ENCODE measurements at regions not wholly inside any gene's neighbourhood (a gene's known extent, or its start where the extent isn't known, plus 50 kb on each side); places are given as distances from the start of the nearest gene placed in this dataset.

DNA sequence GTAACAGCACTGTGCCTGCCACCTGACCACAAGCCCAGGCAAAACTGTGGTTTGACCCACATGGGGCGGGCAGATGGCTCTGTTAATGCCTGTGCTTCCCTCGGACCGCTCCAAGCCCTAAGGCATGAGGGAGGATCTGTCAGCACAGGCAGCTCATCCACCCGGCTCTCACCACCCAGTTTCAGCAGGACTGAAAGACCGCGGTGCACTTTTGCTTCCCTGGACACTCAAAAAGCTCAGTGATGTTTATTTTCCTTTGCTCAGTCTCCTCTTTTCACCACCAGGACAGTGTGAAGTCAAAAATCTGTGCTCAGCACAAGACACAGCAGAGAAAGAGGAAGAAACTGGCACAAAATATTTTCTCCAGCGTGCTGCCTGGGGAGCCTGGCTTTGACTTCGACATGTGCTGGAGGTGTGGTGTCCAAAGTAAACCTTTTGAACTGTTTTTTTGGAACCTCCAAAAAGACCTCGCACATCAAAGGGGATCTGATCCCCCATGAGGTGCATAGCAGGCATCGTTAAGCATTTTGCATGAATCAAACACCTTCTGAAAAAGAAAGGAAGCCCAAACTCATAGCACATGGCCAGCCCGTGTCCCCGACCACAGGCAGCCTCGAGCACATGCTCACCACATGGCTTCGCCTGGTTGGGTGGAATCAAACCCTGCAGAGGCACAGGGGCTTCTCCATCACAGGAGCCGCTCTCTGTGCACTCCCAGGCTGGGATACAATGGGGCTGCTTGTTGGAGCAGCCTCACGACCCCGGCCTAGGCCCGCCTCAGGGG lies 441.7 kb upstream of the JARID2 start:
- DNase-seq, result no peak

DNA sequence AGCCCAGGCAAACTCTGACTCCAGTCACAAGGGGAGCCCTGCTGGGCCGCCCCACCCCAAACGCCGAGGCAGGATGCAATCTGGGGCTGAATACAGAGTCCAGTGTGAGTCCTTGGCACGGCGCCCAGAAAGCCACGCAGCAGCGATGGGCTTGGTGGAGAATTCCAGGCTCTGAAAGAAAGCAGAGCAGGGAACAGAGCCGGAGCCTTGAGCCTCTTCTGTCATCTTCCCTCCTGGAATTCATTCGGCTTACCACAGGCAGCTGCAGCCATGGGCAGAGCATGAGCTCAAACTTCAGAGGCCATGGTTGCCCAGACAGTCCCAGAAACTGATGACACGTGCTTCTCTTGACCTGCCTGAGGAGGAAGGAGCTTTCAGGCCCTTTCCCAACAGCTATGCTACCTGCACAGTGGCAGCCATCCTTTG lies 441.1 kb upstream of the JARID2 start:
- DNase-seq, result peak; percentile 89

GRCh38 chr6:14806101-14806500 lies 439.8 kb upstream of the JARID2 start:
- DNase-seq, result no peak

DNA sequence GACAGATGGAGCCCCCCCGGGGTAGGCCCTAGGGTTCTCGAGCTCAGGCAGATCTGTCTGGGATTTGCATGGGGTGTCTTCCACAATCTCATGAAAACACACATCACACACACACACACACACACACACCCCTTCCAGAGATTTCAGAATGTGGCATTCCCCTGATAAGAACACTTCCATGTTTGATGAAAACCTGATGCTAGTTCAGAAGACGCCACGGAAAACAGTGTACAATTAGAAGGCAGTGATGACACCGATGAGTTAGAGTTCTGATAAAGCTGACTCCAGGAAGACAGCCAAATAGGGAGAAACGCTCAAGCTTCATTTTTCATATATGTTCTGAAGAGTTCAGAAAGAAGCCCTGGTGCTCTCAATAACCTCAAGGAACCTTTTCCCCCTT lies 438.7 kb upstream of the JARID2 start:
- DNase-seq, result no peak

- DNase-seq, result no peak
These were observed 437.9 kb upstream of the JARID2 start for GRCh38 chr6:14807971-14808370.

DNA sequence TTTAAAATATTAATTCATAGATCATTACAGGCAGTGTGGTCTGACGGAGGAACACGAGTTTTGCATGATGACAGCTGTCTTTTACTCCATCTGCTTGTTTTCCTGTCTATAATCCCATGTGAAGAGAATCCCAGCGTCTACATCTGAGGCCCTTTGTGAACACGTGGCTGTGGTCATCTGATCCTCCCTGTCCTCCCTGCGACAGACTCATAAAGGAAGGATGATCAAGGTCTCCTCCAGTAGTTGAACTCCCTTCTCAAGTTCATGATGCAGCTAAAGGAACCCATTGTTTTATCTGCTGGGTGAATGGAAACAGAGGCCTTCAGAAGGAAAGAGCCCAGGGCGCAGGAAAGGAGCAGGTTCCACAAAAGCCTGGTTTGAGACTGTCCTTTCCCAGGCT lies 435.8 kb upstream of the JARID2 start:
- no peak for DNase-seq

GRCh38 chr6:14811775-14812428 lies 434.0 kb upstream of the JARID2 start:
- DNase-seq, result no peak

GRCh38 chr6:14814016-14814415 lies 431.9 kb upstream of the JARID2 start:
- DNase-seq, result no peak

DNA sequence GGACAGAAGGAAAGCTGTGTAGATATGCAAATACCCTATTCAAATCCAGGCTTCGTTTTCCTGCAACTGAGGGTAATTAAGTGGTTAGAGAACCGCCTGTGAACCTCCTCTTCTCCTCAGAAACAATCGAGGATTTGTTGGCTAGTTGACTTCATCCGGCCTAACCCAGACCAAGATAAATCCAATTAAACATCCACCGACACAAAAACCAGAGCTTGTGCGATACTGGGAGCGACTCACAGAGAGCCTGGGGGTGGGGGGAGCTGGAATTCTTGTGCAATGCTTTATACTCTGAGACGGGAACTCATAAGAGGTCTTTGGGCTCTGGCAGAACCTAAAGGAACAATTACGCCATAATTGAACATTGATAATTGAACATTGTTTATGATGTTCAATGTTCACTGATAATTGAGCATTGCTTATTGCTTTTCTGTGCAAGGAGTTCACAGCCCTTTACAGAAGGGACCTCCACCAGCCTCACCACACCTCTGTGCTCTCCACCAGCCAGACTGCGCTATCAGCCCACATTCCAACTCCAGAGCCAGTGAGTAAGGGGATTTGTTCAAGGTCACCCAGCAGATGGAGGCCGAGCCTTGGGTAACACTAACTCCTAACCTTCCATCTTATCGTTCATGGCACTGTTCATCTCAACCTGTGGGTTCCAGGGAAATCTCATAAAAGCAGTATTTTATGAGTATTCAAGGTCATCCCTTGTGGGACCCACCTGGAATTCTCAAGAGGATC lies 429.6 kb upstream of the JARID2 start:
- no peak for DNase-seq

DNA sequence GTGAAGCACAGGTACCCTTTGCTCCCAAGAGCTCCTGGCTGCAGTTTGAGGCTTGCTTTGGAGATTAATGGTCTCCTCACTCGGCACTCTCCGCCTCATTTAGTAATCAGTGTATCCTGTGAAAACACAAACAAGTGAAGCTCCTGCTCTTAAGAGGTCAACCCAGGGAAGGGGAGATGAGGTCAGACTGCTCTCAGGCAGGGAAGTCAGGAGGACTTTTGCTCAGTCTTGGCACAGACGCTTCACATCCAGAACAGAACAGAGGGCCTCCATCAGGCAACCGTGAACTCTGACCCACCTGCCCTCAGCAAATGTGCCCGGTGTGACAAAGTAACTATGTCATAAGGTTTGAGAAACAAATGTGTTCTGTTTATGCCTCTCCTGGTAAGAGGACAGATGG lies 428.8 kb upstream of the JARID2 start:
- no peak for DNase-seq

- DNase-seq, result peak; percentile 18
These were observed 427.4 kb upstream of the JARID2 start for GRCh38 chr6:14818422-14818884.

GRCh38 chr6:14819001-14819400 lies 426.9 kb upstream of the JARID2 start:
- DNase-seq, result no peak

- peak; percentile 71 for DNase-seq
These were observed 425.9 kb upstream of the JARID2 start for GRCh38 chr6:14819840-14820420.

DNA sequence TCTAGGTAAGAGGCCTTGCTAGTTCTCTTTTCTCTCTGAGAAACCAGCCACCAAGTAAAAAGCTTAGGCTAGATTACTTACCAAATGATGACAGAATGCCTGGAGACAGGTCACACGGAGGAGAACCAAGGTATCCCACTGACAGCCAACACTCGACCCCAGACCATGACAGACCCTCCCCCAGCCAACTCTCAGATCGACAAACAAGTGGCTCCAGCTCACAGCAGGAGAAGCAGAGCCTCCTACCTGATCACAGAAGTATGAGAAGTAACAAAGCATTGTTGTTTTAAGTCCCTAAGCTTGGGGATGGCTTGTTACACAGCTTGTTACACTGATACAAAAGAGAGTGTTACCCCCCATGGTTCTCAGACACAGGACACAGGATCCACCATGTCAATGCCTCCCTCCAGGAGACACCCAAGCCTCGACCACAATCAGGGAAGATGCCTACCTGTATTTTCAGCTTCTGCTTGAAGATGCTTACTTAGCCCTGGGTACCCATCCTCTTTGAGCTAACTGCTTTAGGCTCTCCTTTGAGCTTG lies 423.8 kb upstream of the JARID2 start:
- no peak for DNase-seq

- DNase-seq, result peak; percentile 29
These were observed 423.2 kb upstream of the JARID2 start for GRCh38 chr6:14822679-14823078.

DNA sequence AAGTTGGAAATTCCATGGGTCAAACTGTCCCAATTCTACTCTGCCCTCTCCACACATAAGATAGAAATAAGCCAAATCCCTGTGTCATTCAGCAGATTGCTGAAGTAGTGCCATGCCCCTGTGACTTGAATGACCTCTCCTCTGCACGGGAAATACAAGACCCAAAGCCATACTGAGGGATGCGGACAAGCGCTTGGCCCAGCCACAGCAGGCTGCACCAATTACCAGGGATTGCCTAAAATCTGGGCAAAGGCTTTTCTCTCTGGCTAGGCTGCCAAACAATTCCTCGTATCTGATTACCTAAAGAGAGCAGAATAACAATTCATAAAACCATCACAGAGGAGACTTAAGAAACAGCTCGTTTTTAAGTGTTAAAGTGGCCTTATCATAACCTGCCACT lies 421.8 kb upstream of the JARID2 start:
- DNase-seq, result no peak

DNA sequence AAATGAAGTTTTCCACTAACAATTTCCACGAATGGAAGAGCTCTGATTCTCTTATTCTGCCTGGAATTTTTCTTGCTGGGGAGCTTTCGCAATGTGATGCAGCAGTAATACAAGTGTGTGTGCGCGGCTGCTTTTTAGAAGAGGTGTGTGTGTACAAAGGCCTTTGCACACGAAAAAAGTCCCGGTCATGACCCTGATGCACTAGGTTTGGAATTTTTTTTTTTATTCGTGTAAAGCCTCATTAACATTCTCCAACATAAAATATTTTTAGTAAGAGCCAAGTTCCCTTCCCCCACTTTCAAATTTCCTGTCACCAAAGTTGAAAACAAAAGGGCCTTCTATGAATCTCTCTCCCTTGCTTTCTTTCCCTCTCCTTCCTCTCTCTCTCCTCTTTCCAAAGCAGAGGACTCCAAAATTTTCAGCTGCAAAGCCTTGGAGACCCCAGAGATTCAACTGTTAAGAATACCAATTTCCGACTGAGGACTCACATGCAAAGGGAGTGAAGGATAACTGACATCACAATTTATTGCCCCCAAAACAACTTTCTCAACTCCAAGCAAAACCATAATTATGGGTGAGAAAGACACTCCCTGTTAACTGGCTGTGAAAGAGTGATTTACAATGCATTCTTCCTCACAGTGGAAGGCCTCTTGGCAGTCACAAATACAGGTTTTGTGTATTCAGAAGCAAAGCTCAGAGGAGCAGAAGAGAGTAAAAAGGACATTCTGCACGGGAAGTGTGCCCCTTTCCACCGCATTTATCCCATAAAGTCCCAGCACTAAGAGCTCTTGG lies 421.2 kb upstream of the JARID2 start:
- no peak for DNase-seq

GRCh38 chr6:14826456-14826855 lies 419.4 kb upstream of the JARID2 start:
- DNase-seq, result no peak

GRCh38 chr6:14827354-14827753 lies 418.5 kb upstream of the JARID2 start:
- DNase-seq, result no peak

DNA sequence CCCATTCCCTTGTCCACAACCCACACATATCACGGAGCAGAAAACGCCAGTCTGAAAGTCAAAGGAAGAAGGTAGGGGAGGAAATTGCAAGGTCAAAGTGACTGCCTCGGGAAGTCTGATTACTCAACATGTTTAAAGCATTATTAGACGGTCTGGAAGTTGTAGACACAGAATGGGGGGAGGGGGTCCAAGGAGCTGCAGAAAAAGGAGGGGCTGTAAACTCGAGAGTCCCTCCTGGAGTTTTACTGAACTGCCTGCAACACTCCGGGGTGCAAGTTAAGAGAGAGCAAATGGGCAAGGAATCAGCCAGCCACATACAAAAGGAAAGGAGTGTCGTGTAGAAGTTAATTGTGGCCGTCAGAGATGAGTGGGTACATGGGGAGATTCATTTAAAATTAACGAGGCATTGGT lies 417.7 kb upstream of the JARID2 start:
- no peak for DNase-seq

DNA sequence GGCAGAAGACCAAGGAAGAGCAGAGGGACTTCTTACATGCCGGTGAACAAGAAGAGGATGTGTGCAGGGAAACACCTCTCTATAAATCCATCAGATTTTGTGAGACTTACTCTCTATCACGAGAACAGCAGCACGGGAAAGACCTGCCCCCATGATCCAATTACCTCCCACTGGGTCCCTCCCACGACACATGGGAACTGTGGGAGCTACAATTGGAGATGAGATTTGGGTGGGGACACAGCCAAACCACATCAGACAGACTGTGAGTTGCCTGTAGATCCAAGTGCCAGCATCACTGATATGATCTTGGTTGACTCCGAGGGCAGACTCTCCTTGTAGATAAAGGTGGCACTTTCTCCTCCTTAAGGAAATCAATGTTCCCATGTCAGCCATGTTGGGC lies 414.8 kb upstream of the JARID2 start:
- DNase-seq, result no peak

- DNase-seq, result peak; percentile 67
These were observed 413.9 kb upstream of the JARID2 start for GRCh38 chr6:14831937-14832336.
